NCI-H510A treated with DMSO at 0.1 percent for 48 hours (cell line): ENCODE measurements at regions not wholly inside any gene's neighbourhood (a gene's known extent, or its start where the extent isn't known, plus 50 kb on each side); places are given as distances from the start of the nearest gene placed in this dataset.
"Not testable (repeated sequence)": the region's sequence is repeated elsewhere in the genome, so short reads cannot be mapped to it uniquely, and the experiment has no call there.

ENCODE experiments used
- DNase-seq: peaks from one replicate; lab custom pipeline; 2025; lab: John Stamatoyannopoulos, UW

- no peak for DNase-seq
Observed at GRCh38 chr1:99062192-99062591, 57.5 kb upstream of the PLPPR5 start.

- no peak for DNase-seq
Observed at GRCh38 chr1:99069146-99069545, 64.5 kb upstream of the PLPPR5 start.

GRCh38 chr1:99078529-99078928, 73.9 kb upstream of the PLPPR5 start:
- not testable (repeated sequence) for DNase-seq

- no peak for DNase-seq
Observed at GRCh38 chr1:99082366-99082765, 77.7 kb upstream of the PLPPR5 start.

GRCh38 chr1:99083338-99083737, 78.7 kb upstream of the PLPPR5 start:
- no peak for DNase-seq

- DNase-seq, result no peak
Observed at GRCh38 chr1:99084562-99084961, 79.9 kb upstream of the PLPPR5 start.

- no peak for DNase-seq
Observed at GRCh38 chr1:99086057-99086456, 81.4 kb upstream of the PLPPR5 start.

GRCh38 chr1:99098589-99098988, 93.9 kb upstream of the PLPPR5 start:
- no peak for DNase-seq

- no peak for DNase-seq
Observed at GRCh38 chr1:99106274-99106673, 101.6 kb upstream of the PLPPR5 start.

- no peak for DNase-seq
Observed at GRCh38 chr1:99107680-99108079, 103.0 kb upstream of the PLPPR5 start.

- DNase-seq, result no peak
Observed at GRCh38 chr1:99110140-99111041, 105.7 kb upstream of the PLPPR5 start.

GRCh38 chr1:99115231-99115630, 110.6 kb upstream of the PLPPR5 start:
- DNase-seq, result no peak

- no peak for DNase-seq
Observed at GRCh38 chr1:99119188-99119587, 114.5 kb upstream of the PLPPR5 start.

- no peak for DNase-seq
Observed at GRCh38 chr1:99122039-99122438, 117.4 kb upstream of the PLPPR5 start.

- no peak for DNase-seq
Observed at GRCh38 chr1:99123936-99124335, 119.3 kb upstream of the PLPPR5 start.

- no peak for DNase-seq
Observed at GRCh38 chr1:99131546-99131945, 126.9 kb upstream of the PLPPR5 start.

GRCh38 chr1:99133756-99134500, 129.3 kb upstream of the PLPPR5 start:
- DNase-seq, result peak; percentile 24

GRCh38 chr1:99137554-99138206, 126.6 kb upstream of the PLPPR4 start:
- DNase-seq, result no peak

GRCh38 chr1:99139876-99140275, 124.4 kb upstream of the PLPPR4 start:
- DNase-seq, result no peak

GRCh38 chr1:99146129-99146848, 118.0 kb upstream of the PLPPR4 start:
- peak; percentile 52 for DNase-seq

GRCh38 chr1:99149952-99150351, 114.3 kb upstream of the PLPPR4 start:
- no peak for DNase-seq

- DNase-seq, result no peak
Observed at GRCh38 chr1:99152132-99152531, 112.2 kb upstream of the PLPPR4 start.
